Panc1 (cell line): ENCODE measurements at regions not wholly inside any gene's neighbourhood (a gene's known extent, or its start where the extent isn't known, plus 50 kb on each side); places are given as distances from the start of the nearest gene placed in this dataset.
"Not testable (repeated sequence)": the region's sequence is repeated elsewhere in the genome, so short reads cannot be mapped to it uniquely, and the experiment has no call there.

Experiments
- ATAC-seq: fragments of 200-7000 bp; cut with Tn5 transposase; 2 replicates; pipeline ENCODE4 v1.9.1; 2020; ENCODE audit warnings: mild to moderate bottlenecking, moderate library complexity
- BruUV-seq: library from RNA; stranded (reverse); fragments of 400-500 nt; replicated peaks from 2 replicates; lab custom pipeline; 2021; lab: Mats Ljungman, UMichigan
- CTCF ChIA-PET: fragments of 300-600 bp; sonication (Branson Sonifier 250); formaldehyde crosslinking; loops from one replicate; lab custom pipeline; 2022; ENCODE audit warnings: antibody characterized with exemption; lab: Charles Lee
- POLR2A ChIA-PET: fragments of 300-600 bp; sonication (Branson Sonifier 250); formaldehyde crosslinking; loops from one replicate; lab custom pipeline; 2022; ENCODE audit warnings: antibody characterized with exemption; lab: Charles Lee
- DNase-seq: peaks from one replicate; pipeline ENCODE4 v3.0.0-alpha.2; 2010; ENCODE audit warnings: low read depth, low spot score
- H3K27ac ChIP-seq: 2 replicates; pipeline ENCODE4 v1.5.1; 2011; ENCODE audit warnings: mild to moderate bottlenecking, low read length, inconsistent platforms
- H3K27me3 ChIP-seq: fragments of 200-500 bp; sonication (Bioruptor generic); 2 replicates; pipeline ENCODE4 v1.6.0; 2014; ENCODE audit warnings: low read length, inconsistent platforms; ENCODE audit not compliant: control insufficient read depth, insufficient read depth
- H3K36me3 ChIP-seq: fragments of 200-500 bp; sonication (Bioruptor generic); 2 replicates; pipeline ENCODE4 v1.5.1; 2014; ENCODE audit warnings: inconsistent platforms, mild to moderate bottlenecking, low read length, moderate library complexity; ENCODE audit not compliant: control insufficient read depth, insufficient read depth
- H3K4me1 ChIP-seq: 2 replicates; pipeline ENCODE4 v1.5.1; 2011; ENCODE audit warnings: inconsistent platforms, mild to moderate bottlenecking, low read length, moderate library complexity; ENCODE audit not compliant: control insufficient read depth, insufficient read depth
- H3K4me3 ChIP-seq, 2 experiments: 2 replicates each; pipeline ENCODE4 v1.5.1; 2011 to 2012; ENCODE audit warnings: low read depth in 2 of 2, low read length in 2 of 2, mild to moderate bottlenecking in 2 of 2, inconsistent platforms in 1 of 2, moderate library complexity in 1 of 2
- H3K9me3 ChIP-seq: fragments of 200-500 bp; sonication (Bioruptor generic); 2 replicates; pipeline ENCODE4 v1.5.1; 2014; ENCODE audit warnings: low read depth, mild to moderate bottlenecking, inconsistent platforms, low read length, moderate library complexity; ENCODE audit not compliant: control insufficient read depth, insufficient read depth
- POLR2AphosphoS5 ChIP-seq: IDR thresholded peaks from 2 replicates; pipeline ENCODE4 v1.6.1; 2012; ENCODE audit warnings: mild to moderate bottlenecking, low read depth, low read length, moderate library complexity
- SIN3A ChIP-seq: IDR thresholded peaks from 2 replicates; pipeline ENCODE4 v1.6.1; 2012; ENCODE audit warnings: low read depth, mild to moderate bottlenecking, low read length, moderate library complexity, borderline replicate concordance; ENCODE audit not compliant: insufficient read depth
- TCF7L2 ChIP-seq: IDR thresholded peaks from 2 replicates; pipeline ENCODE4 v1.6.1; 2011; ENCODE audit warnings: mild to moderate bottlenecking, low read depth, low read length, inconsistent platforms
- in situ Hi-C: cut with HindIII; loops from 2 replicates; pipeline ENCODE4 v1.10.0; 2016; ENCODE audit warnings: low sequenced_read_pairs, low pct_unique_long_range_greater_than_20kb
- intact Hi-C: fragments of 100-400 bp; cut with micrococcal nuclease; formaldehyde crosslinking; loops from one replicate; pipeline ENCODE4 v1.10.0; 2022; ENCODE audit not compliant: unreplicated experiment
- TF ChIP-seq, protein P1 (sequence below), 2 experiments: IDR thresholded peaks; 2 replicates each; pipeline ENCODE4 v1.6.1; 2011 to 2012; ENCODE audit warnings: low read depth in 2 of 2, control low read depth in 1 of 2, low read length in 1 of 2, mild to moderate bottlenecking in 1 of 2, moderate library complexity in 1 of 2; ENCODE audit not compliant: insufficient read depth in 1 of 2
- TF ChIP-seq, protein P2 (sequence below): fragments of 450-650 bp; IDR thresholded peaks from 2 replicates; pipeline ENCODE4 v1.5.1; 2017; ENCODE audit warnings: mild to moderate bottlenecking

- BruUV-seq: no TSS peak
- Histone ChIP-seq H3K36me3 (no peaks in the 10 kb centered on the region), H3K9me3 (no peaks in the 10 kb centered on the region), H3K4me3 (no peak overlapping the region), H3K27ac (no peak overlapping the region; the same call in 1 of the 2 replicates), H3K4me1 (no peaks in the 10 kb centered on the region; the same call in 1 of the 2 replicates), H3K27me3 (no peaks in the 10 kb centered on the region)
- DNase-seq: no peak
- ChIA-PET CTCF (no interaction called here), POLR2A (no interaction called here)
- intact Hi-C loops (no loop called here), in situ Hi-C loops (no loop called here)
- TF ChIP-seq TCF7L2 (no peak), POLR2AphosphoS5 (no peak), SIN3A (no peak)
- TF ChIP-seq, protein P1, sequence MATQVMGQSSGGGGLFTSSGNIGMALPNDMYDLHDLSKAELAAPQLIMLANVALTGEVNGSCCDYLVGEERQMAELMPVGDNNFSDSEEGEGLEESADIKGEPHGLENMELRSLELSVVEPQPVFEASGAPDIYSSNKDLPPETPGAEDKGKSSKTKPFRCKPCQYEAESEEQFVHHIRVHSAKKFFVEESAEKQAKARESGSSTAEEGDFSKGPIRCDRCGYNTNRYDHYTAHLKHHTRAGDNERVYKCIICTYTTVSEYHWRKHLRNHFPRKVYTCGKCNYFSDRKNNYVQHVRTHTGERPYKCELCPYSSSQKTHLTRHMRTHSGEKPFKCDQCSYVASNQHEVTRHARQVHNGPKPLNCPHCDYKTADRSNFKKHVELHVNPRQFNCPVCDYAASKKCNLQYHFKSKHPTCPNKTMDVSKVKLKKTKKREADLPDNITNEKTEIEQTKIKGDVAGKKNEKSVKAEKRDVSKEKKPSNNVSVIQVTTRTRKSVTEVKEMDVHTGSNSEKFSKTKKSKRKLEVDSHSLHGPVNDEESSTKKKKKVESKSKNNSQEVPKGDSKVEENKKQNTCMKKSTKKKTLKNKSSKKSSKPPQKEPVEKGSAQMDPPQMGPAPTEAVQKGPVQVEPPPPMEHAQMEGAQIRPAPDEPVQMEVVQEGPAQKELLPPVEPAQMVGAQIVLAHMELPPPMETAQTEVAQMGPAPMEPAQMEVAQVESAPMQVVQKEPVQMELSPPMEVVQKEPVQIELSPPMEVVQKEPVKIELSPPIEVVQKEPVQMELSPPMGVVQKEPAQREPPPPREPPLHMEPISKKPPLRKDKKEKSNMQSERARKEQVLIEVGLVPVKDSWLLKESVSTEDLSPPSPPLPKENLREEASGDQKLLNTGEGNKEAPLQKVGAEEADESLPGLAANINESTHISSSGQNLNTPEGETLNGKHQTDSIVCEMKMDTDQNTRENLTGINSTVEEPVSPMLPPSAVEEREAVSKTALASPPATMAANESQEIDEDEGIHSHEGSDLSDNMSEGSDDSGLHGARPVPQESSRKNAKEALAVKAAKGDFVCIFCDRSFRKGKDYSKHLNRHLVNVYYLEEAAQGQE (IDR thresholded peaks at IDR 0.05; ENCODE audit: insufficient read depth in 1 of 2, low read depth in 2 of 2, low read length in 1 of 2): no peak
- TF ChIP-seq, protein P2, sequence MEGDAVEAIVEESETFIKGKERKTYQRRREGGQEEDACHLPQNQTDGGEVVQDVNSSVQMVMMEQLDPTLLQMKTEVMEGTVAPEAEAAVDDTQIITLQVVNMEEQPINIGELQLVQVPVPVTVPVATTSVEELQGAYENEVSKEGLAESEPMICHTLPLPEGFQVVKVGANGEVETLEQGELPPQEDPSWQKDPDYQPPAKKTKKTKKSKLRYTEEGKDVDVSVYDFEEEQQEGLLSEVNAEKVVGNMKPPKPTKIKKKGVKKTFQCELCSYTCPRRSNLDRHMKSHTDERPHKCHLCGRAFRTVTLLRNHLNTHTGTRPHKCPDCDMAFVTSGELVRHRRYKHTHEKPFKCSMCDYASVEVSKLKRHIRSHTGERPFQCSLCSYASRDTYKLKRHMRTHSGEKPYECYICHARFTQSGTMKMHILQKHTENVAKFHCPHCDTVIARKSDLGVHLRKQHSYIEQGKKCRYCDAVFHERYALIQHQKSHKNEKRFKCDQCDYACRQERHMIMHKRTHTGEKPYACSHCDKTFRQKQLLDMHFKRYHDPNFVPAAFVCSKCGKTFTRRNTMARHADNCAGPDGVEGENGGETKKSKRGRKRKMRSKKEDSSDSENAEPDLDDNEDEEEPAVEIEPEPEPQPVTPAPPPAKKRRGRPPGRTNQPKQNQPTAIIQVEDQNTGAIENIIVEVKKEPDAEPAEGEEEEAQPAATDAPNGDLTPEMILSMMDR: no peak
- no peak for ATAC-seq
Observed at GRCh38 chr13:89520468-89520867, 1827.0 kb upstream of the MIR17HG start.

GRCh38 chr13:89521672-89522071 lies 1825.8 kb upstream of the MIR17HG start:
- ATAC-seq, H3K27me3 ChIP-seq, H3K27ac ChIP-seq, intact Hi-C loops, H3K36me3 ChIP-seq, H3K4me1 ChIP-seq, H3K9me3 ChIP-seq, DNase-seq, BruUV-seq, CTCF ChIA-PET, H3K4me3 ChIP-seq, in situ Hi-C loops, POLR2A ChIA-PET: not testable (repeated sequence)

DNA sequence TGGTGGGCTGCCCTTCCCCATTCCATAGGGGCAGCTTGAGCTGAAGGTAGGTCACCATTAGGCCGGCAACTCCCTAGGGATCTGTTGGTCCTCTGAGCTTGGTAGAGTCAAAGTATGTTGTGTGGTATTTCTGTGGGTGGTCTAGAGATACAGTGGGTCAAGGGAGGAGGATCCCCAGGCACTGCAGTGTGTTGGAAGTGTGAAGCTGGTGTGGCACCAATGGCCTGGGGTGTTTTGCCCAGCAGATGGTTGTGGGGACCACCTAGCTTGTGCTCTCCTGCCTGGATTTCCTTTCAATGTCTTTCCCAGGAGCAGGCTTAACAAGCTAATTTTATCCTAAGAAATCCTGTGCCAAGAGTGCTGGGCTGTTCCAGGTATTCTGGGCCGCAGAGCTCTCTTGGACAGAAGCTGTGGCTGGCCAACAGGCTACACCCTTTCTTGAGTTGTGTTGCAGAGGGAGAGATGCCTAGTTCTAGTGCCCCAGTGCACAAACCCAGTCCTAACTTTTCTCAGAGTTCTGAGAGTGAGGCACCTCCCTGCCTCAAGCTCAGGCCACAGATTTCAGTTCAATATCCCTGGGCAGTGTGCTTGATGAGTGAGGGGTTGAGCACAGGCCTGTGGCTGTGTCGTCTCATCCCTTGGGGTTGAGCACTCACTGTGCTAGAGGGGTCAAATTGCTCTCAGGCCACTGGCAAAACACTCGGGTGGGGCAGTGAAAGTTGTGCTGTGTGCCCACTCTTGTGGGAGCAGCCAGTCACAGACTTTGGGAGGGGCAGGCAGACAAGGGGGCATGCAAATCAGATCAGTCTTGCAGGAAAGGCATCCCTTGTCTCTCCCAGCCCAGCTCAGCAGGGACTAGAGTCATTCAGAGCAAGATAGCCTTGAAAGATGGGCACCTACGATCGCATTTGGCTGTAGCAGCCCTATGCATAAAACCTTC lies 1806.1 kb upstream of the MIR17HG start:
- Histone ChIP-seq H3K4me3 (no peak overlapping the region), H3K27me3 (no peaks in the 10 kb centered on the region), H3K27ac (no peak overlapping the region), H3K36me3 (no peaks in the 10 kb centered on the region), H3K4me1 (no peaks in the 10 kb centered on the region), H3K9me3 (no peaks in the 10 kb centered on the region)
- ATAC-seq: no peak
- CTCF ChIA-PET: no interaction called here
- TF ChIP-seq POLR2AphosphoS5: no peak
- TF ChIP-seq, protein P2: no peak
- TF ChIP-seq SIN3A: no peak
- TF ChIP-seq TCF7L2: no peak
- TF ChIP-seq, protein P1 (IDR thresholded peaks at IDR 0.05; ENCODE audit: insufficient read depth in 1 of 2, low read depth in 2 of 2, low read length in 1 of 2): no peak
- no peak for DNase-seq
- in situ Hi-C loops (no loop called here), intact Hi-C loops (no loop called here)
- BruUV-seq: no TSS peak
- POLR2A ChIA-PET: no interaction called here
